Fibroblast of peridontal ligament (primary cell): ENCODE measurements at regions not wholly inside any gene's neighbourhood (a gene's known extent, or its start where the extent isn't known, plus 50 kb on each side); places are given as distances from the start of the nearest gene placed in this dataset.
A peak's percentile ranks its signal among the peaks of the same experiment; 100 is the strongest.

Experiments used
- DNase-seq: peaks from one replicate; pipeline ENCODE4 v3.0.0-alpha.2; 2010; ENCODE audit errors: extremely low read depth

GRCh38 chr20:10863337-10864060, 189.7 kb upstream of the JAG1 start:
- DNase-seq, result peak; percentile 91

- no peak for DNase-seq
These were observed 190.4 kb upstream of the JAG1 start for GRCh38 chr20:10864076-10864672.

GRCh38 chr20:10868299-10868698, 194.5 kb upstream of the JAG1 start:
- no peak for DNase-seq

GRCh38 chr20:10873026-10873425, 199.2 kb upstream of the JAG1 start:
- DNase-seq, result no peak

- no peak for DNase-seq
These were observed 201.9 kb upstream of the JAG1 start for GRCh38 chr20:10875653-10876052.

- peak; percentile 87 for DNase-seq
These were observed 202.8 kb upstream of the JAG1 start for GRCh38 chr20:10876558-10876957.

- peak; percentile 75 for DNase-seq
These were observed 203.5 kb upstream of the JAG1 start for GRCh38 chr20:10877342-10877741.

- no peak for DNase-seq
These were observed 209.4 kb upstream of the JAG1 start for GRCh38 chr20:10883166-10883565.

- no peak for DNase-seq
These were observed 219.5 kb upstream of the JAG1 start for GRCh38 chr20:10893321-10893720.

GRCh38 chr20:10897336-10897735, 223.5 kb upstream of the JAG1 start:
- no peak for DNase-seq

GRCh38 chr20:10898552-10898951, 224.8 kb upstream of the JAG1 start:
- peak; percentile 79 for DNase-seq

GRCh38 chr20:10902174-10902573, 228.4 kb upstream of the JAG1 start:
- no peak for DNase-seq

- DNase-seq, result peak; percentile 94
These were observed 228.9 kb upstream of the JAG1 start for GRCh38 chr20:10902576-10903282.

GRCh38 chr20:10906834-10907233, 233.0 kb upstream of the JAG1 start:
- peak; percentile 81 for DNase-seq

GRCh38 chr20:10909803-10910202, 236.0 kb upstream of the JAG1 start:
- DNase-seq, result no peak

- DNase-seq, result no peak
These were observed 236.9 kb upstream of the JAG1 start for GRCh38 chr20:10910535-10911178.

GRCh38 chr20:10911298-10911697, 237.5 kb upstream of the JAG1 start:
- DNase-seq, result no peak

GRCh38 chr20:10915815-10916214, 242.0 kb upstream of the JAG1 start:
- no peak for DNase-seq

GRCh38 chr20:10916312-10916711, 242.5 kb upstream of the JAG1 start:
- peak; percentile 43 for DNase-seq

GRCh38 chr20:10917826-10918225, 244.0 kb upstream of the JAG1 start:
- DNase-seq, result no peak

- DNase-seq, result peak; percentile 82
These were observed 245.8 kb upstream of the JAG1 start for GRCh38 chr20:10919396-10920140.

- DNase-seq, result peak; percentile 89
These were observed 246.6 kb upstream of the JAG1 start for GRCh38 chr20:10920396-10920795.
